SK-N-SH (cell line): ENCODE measurements at regions not wholly inside any gene's neighbourhood (a gene's known extent, or its start where the extent isn't known, plus 50 kb on each side); places are given as distances from the start of the nearest gene placed in this dataset.

Experiments used
- CTCF ChIA-PET: fragments of 300-600, 350-600 bp; formaldehyde crosslinking; extraction: SDS; loops from one replicate; lab custom pipeline; 2021; lab: Yijun Ruan, JAX
- POLR2A ChIA-PET: fragments of 350-600 bp; sonication (Branson Sonifier 250); formaldehyde crosslinking; extraction: SDS; loops from one replicate; lab custom pipeline; 2020; ENCODE audit warnings: antibody characterized with exemption, inconsistent platforms; lab: Yijun Ruan, JAX
- DNase-seq: peaks from one replicate; pipeline ENCODE4 v3.0.0; 2012
- H2AFZ ChIP-seq: fragments of 200-600 bp; sonication (generic); 2 replicates; pipeline ENCODE4 v1.8.1; 2016; ENCODE audit warnings: antibody characterized with exemption, mild to moderate bottlenecking, low read depth
- H3F3A ChIP-seq: fragments of 200-600 bp; sonication (generic); replicated peaks from 2 replicates; pipeline ENCODE3; 2016; ENCODE audit warnings: antibody characterized with exemption, mild to moderate bottlenecking; ENCODE audit not compliant: insufficient read depth
- H3K27ac ChIP-seq, 2 experiments: fragments of 200-500 bp in 1 of 2; fragments of 200-600 bp in 1 of 2; sonication (Bioruptor generic) in 1 of 2; sonication (generic), shearing (Covaris generic) in 1 of 2; 2 replicates each; pipeline versions ENCODE4 v1.5.1 to v1.6.1; 2014 to 2016; ENCODE audit warnings: low read depth in 2 of 2, inconsistent platforms in 1 of 2, low read length in 1 of 2, mild to moderate bottlenecking in 1 of 2, mixed read lengths in 1 of 2
- H3K27me3 ChIP-seq: fragments of 200-600 bp; sonication (generic), shearing (Covaris generic); 2 replicates; pipeline ENCODE4 v1.6.1; 2016; ENCODE audit warnings: mixed run types; ENCODE audit not compliant: insufficient read depth
- H3K36me3 ChIP-seq, 2 experiments: fragments of 200-500 bp in 1 of 2; fragments of 200-600 bp in 1 of 2; sonication (Bioruptor generic) in 1 of 2; sonication (generic) in 1 of 2; replicated peaks in 1 of 2; 2 replicates each; pipeline versions ENCODE3 to v1.5.1; 2014 to 2016; ENCODE audit warnings: low read length in 1 of 2, mild to moderate bottlenecking in 1 of 2; ENCODE audit not compliant: insufficient read depth in 2 of 2, control insufficient read depth in 1 of 2
- H3K4me1 ChIP-seq, 2 experiments: fragments of 200-500 bp in 1 of 2; fragments of 200-600 bp in 1 of 2; sonication (Bioruptor generic) in 1 of 2; sonication (generic), shearing (Covaris generic) in 1 of 2; 2 replicates each; pipeline versions ENCODE4 v1.5.1 to v1.6.1; 2014 to 2016; ENCODE audit warnings: low read depth in 1 of 2, low read length in 1 of 2, mixed run types in 1 of 2; ENCODE audit not compliant: insufficient read depth in 2 of 2, control insufficient read depth in 1 of 2
- H3K4me2 ChIP-seq: fragments of 200-600 bp; sonication (generic), shearing (Covaris generic); 2 replicates; pipeline ENCODE4 v1.6.1; 2017; ENCODE audit warnings: mixed run types
- H3K4me3 ChIP-seq, 2 experiments: fragments of 200-500 bp in 1 of 2; fragments of 200-600 bp in 1 of 2; sonication (Bioruptor generic) in 1 of 2; sonication (generic), shearing (Covaris generic) in 1 of 2; 2 replicates each; pipeline versions ENCODE4 v1.5.1 to v1.8.1; 2014 to 2016; ENCODE audit warnings: low read depth in 2 of 2, inconsistent platforms in 1 of 2, low read length in 1 of 2, mild to moderate bottlenecking in 1 of 2, mixed read lengths in 1 of 2, moderate library complexity in 1 of 2
- H3K79me2 ChIP-seq: fragments of 200-600 bp; sonication (generic); 2 replicates; pipeline ENCODE4 v1.8.1; 2017; ENCODE audit warnings: mild to moderate bottlenecking; ENCODE audit not compliant: insufficient read depth
- H3K9ac ChIP-seq: fragments of 200-600 bp; sonication (generic); 2 replicates; pipeline ENCODE4 v1.6.1; 2017; ENCODE audit warnings: mixed run types
- H3K9me2 ChIP-seq: fragments of 200-600 bp; sonication (generic); 2 replicates; pipeline ENCODE4 v1.6.1; 2017; ENCODE audit warnings: mixed run types
- H3K9me3 ChIP-seq: fragments of 200-600 bp; sonication (generic); 2 replicates; pipeline ENCODE4 v1.6.1; 2017; ENCODE audit warnings: mixed run types, mild to moderate bottlenecking, moderate library complexity
- H4K20me1 ChIP-seq: fragments of 200-600 bp; sonication (generic); 2 replicates; pipeline ENCODE4 v1.6.1; 2017; ENCODE audit warnings: mild to moderate bottlenecking, mixed run types; ENCODE audit not compliant: insufficient read depth
- CTCF ChIP-seq: fragments of 200-600 bp; sonication (generic); IDR thresholded peaks from 2 replicates; pipeline ENCODE4 v1.6.1; 2017; ENCODE audit warnings: antibody characterized with exemption, mild to moderate bottlenecking, moderate library complexity
- ELF1 ChIP-seq: IDR thresholded peaks from 2 replicates; pipeline ENCODE4 v1.4.0; 2012
- EP300 ChIP-seq, 2 experiments: IDR thresholded peaks; 2 replicates each; pipeline versions ENCODE4 v1.4.0 to v1.6.1; 2012; ENCODE audit warnings: borderline replicate concordance in 1 of 2, low read depth in 1 of 2, low read length in 1 of 2
- FOSL2 ChIP-seq: IDR thresholded peaks from 2 replicates; pipeline ENCODE4 v1.4.0; 2012; ENCODE audit warnings: low read depth, mild to moderate bottlenecking, moderate library complexity, borderline replicate concordance
- FOXM1 ChIP-seq: IDR thresholded peaks from 2 replicates; pipeline ENCODE4 v1.4.0; 2012; ENCODE audit warnings: low read depth, mild to moderate bottlenecking
- MAX ChIP-seq: IDR thresholded peaks from 2 replicates; pipeline ENCODE4 v1.4.0; 2012; ENCODE audit warnings: low read depth
- MXI1 ChIP-seq: IDR thresholded peaks from 2 replicates; pipeline ENCODE4 v1.6.1; 2012; ENCODE audit warnings: mild to moderate bottlenecking, low read depth, low read length, improper control_type of control experiment
- NRF1 ChIP-seq: IDR thresholded peaks from 2 replicates; pipeline ENCODE4 v1.6.1; 2012; ENCODE audit warnings: low read depth, mild to moderate bottlenecking, low read length
- PBX3 ChIP-seq: IDR thresholded peaks from 2 replicates; pipeline ENCODE4; 2012
- RAD21 ChIP-seq: IDR thresholded peaks from 2 replicates; pipeline ENCODE4 v1.6.1; 2012; ENCODE audit warnings: mild to moderate bottlenecking, low read length
- SIN3A ChIP-seq: IDR thresholded peaks from 2 replicates; pipeline ENCODE4 v1.6.1; 2012; ENCODE audit warnings: low read depth, mild to moderate bottlenecking, low read length, moderate library complexity, borderline replicate concordance
- SMC3 ChIP-seq: IDR thresholded peaks from 2 replicates; pipeline ENCODE4 v1.6.1; 2012; ENCODE audit warnings: low read depth, low read length, improper control_type of control experiment
- TEAD4 ChIP-seq: IDR thresholded peaks from 2 replicates; pipeline ENCODE4 v1.4.0; 2012; ENCODE audit warnings: mild to moderate bottlenecking, borderline replicate concordance; ENCODE audit not compliant: insufficient read depth
- ZBTB33 ChIP-seq: IDR thresholded peaks from 2 replicates; pipeline ENCODE4 v1.4.0; 2012; ENCODE audit warnings: low read depth, borderline replicate concordance
- WGBS: methylation state at CpG from one replicate; pipeline ENCODE4 v1.1.6; 2017; ENCODE audit warnings: low lambda C conversion rate; 5-methylcytosine and 5-hydroxymethylcytosine counted together

- WGBS, result 14% methylated on average over 2 of the region's 2 CpGs
- H3K27me3 ChIP-seq, result no peaks in the 10 kb centered on the region
Observed at GRCh38 chr5:152144556-152144955, 219.9 kb upstream of the GLRA1 start.

More at GRCh38 chr5:152144556-152144955, 219.9 kb upstream of the GLRA1 start:
- DNase-seq, result no peak
- Histone ChIP-seq H3K9me2 (no peaks in the 10 kb centered on the region), H3K27ac (no peak overlapping the region), H2AFZ (no peak overlapping the region), H3K4me2 (no peak overlapping the region), H3K9ac (no peak overlapping the region), H3F3A (no peaks in the 10 kb centered on the region), H3K36me3 (no peaks in the 10 kb centered on the region), H3K4me1 (no peaks in the 10 kb centered on the region), H3K9me3 (no peaks in the 10 kb centered on the region), H3K79me2 (no peaks in the 10 kb centered on the region), H4K20me1 (no peaks in the 10 kb centered on the region), H3K4me3 (no peak overlapping the region)
- POLR2A ChIA-PET, result no interaction called here
- TF ChIP-seq MXI1, result no peak
- no peak for TF ChIP-seq TEAD4
- no peak for TF ChIP-seq PBX3
- no peak for TF ChIP-seq ELF1
- no peak for TF ChIP-seq SMC3
- no peak for TF ChIP-seq SIN3A
- TF ChIP-seq NRF1, result no peak
- no peak for TF ChIP-seq ZBTB33
- TF ChIP-seq FOXM1, result no peak
- no peak for TF ChIP-seq RAD21
- no peak for TF ChIP-seq FOSL2
- no peak for TF ChIP-seq CTCF
- TF ChIP-seq EP300 (IDR thresholded peaks at IDR 0.05; ENCODE audit: borderline replicate concordance in 1 of 2, low read depth in 1 of 2, low read length in 1 of 2), result no peak
- TF ChIP-seq MAX, result no peak
- CTCF ChIA-PET, result interaction anchor here (0.6 to 5.1 kb wide), 6 partner anchors 10 to 326 kb away, joined by 3 to 158 read pairs (median 8); partner anchors contain the start of gene GLRA1
